ENCODE measurements at regions not wholly inside any gene's neighbourhood (a gene's known extent, or its start where the extent isn't known, plus 50 kb on each side); places are given as distances from the start of the nearest gene placed in this dataset.
A peak's percentile ranks its signal among the peaks of the same experiment; 100 is the strongest.
"Not testable (repeated sequence)": the region's sequence is repeated elsewhere in the genome, so short reads cannot be mapped to it uniquely, and the experiment has no call there.

GRCh38 chr7:5121256-5121655 lies 68.8 kb upstream of the WIPI2 start:
- not testable (repeated sequence) for DNase-seq

GRCh38 chr7:5131238-5131637 lies 58.8 kb upstream of the WIPI2 start:
- DNase-seq, result not testable (repeated sequence)

GRCh38 chr7:5132539-5132938 lies 57.5 kb upstream of the WIPI2 start:
- DNase-seq, result no peak

- peak; percentile 58 for DNase-seq
Observed at GRCh38 chr7:5139998-5140397, 50.0 kb upstream of the WIPI2 start.

Measured in RPMI8226 (cell line).